ACC112 (cell line): ENCODE measurements at regions not wholly inside any gene's neighbourhood (a gene's known extent, or its start where the extent isn't known, plus 50 kb on each side); places are given as distances from the start of the nearest gene placed in this dataset.
"Not testable (repeated sequence)": the region's sequence is repeated elsewhere in the genome, so short reads cannot be mapped to it uniquely, and the experiment has no call there.

Experiments
- H2AFZ ChIP-seq: fragments of 200-600 bp; sonication (generic); one replicate; pipeline ENCODE4 v1.6.0; 2017; ENCODE audit warnings: antibody characterized with exemption, low read length; ENCODE audit not compliant: unreplicated experiment
- H3K27ac ChIP-seq: fragments of 200-600 bp; sonication (generic); 2 replicates; pipeline ENCODE4 v1.5.1; 2014; ENCODE audit warnings: low read depth, mild to moderate bottlenecking, antibody characterized with exemption, low read length, moderate library complexity
- H3K27me3 ChIP-seq: fragments of 200-600 bp; sonication (generic); 2 replicates; pipeline ENCODE4 v1.6.1; 2014; ENCODE audit warnings: mild to moderate bottlenecking, antibody characterized with exemption, low read length, moderate library complexity, mixed read lengths; ENCODE audit not compliant: insufficient read depth
- H3K36me3 ChIP-seq: fragments of 200-600 bp; sonication (generic); 2 replicates; pipeline ENCODE4 v1.6.1; 2016; ENCODE audit warnings: mild to moderate bottlenecking, antibody characterized with exemption, low read length, moderate library complexity, mixed read lengths; ENCODE audit not compliant: insufficient read depth
- H3K4me1 ChIP-seq: fragments of 200-600 bp; sonication (generic); one replicate; pipeline ENCODE4 v1.6.1; 2016; ENCODE audit warnings: low read length, mixed read lengths; ENCODE audit not compliant: insufficient read depth, unreplicated experiment, control insufficient read depth
- H3K4me3 ChIP-seq: fragments of 200-600 bp; sonication (generic); 2 replicates; pipeline ENCODE4 v1.5.1; 2014; ENCODE audit warnings: mild to moderate bottlenecking, low read depth, low read length
- H3K79me2 ChIP-seq: fragments of 200-600 bp; sonication (generic); one replicate; pipeline ENCODE4 v1.6.0; 2016; ENCODE audit warnings: low read length; ENCODE audit not compliant: control insufficient read depth, unreplicated experiment, insufficient read depth

DNA sequence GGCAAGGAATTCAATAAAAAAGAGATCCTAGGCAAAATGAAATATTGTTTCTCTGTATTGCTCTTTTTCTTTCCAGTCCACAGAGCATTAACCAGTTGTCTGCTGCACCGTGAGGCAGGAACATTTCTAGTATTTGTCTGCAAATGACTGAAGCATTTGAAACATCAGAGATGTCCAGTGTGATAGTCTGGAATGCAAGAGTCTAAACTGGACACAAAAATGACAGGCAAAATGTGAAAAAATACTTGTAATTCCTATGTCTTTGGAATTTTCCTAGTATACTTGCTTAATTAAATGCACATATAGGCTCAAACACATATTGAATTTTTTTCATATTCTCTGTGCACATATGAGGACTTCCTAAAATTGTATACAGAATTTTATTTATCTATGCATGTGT is 120.5 kb upstream of the SPATS2L start:
- Histone ChIP-seq H3K27ac (no peak overlapping the region), H3K4me1 (no peaks in the 10 kb centered on the region), H3K27me3 (peaks cover 59% of the 10 kb centered on the region), H2AFZ (no peak overlapping the region), H3K4me3 (no peak overlapping the region), H3K36me3 (no peaks in the 10 kb centered on the region), H3K79me2 (no peaks in the 10 kb centered on the region)

DNA sequence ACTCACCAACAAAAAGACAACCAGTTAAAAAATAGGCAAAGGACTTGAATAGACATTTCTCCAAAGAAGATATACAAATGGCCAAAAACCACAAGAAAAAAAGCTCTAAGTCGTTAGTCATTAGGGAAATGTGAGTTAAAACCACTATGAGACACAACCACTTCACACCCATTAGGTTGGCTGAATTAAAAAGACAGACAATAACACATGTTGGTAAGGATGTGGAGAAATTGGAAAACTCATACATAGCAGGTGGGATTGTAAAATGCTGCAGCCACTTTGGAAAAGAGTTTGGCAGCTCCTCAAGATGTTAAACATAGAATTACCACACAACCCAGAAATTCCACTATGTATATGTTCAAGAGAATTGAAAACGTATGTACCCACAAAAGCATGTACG is 117.6 kb upstream of the SPATS2L start:
- H3K4me3 ChIP-seq, result no peak overlapping the region
- no peaks in the 10 kb centered on the region for H3K79me2 ChIP-seq
- H3K27me3 ChIP-seq, result peaks cover 37% of the 10 kb centered on the region
- H3K36me3 ChIP-seq, result no peaks in the 10 kb centered on the region
- no peak overlapping the region for H2AFZ ChIP-seq
- no peaks in the 10 kb centered on the region for H3K4me1 ChIP-seq
- H3K27ac ChIP-seq, result no peak overlapping the region

DNA sequence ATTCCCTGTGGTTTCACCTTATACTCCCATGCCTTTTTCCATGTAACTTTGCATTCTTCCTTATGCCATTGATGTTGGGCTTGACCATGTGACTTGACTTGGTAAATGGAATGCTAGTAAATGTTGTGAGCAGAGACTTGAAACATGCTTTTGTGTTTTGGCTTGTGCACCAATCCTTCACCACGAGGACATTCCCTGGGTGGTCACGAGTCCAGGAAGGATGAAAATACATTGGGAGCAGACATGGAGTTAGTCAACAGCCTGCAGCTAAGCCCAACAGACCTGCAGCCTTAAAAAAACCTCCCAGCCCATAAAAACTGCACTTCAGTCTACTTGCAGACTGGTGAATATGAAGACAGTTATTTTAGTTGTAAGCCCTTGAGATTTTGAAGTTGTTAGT is 116.5 kb upstream of the SPATS2L start:
- H3K4me3 ChIP-seq, result no peak overlapping the region
- H3K27ac ChIP-seq, result no peak overlapping the region
- peaks cover 29% of the 10 kb centered on the region for H3K27me3 ChIP-seq
- H2AFZ ChIP-seq, result no peak overlapping the region
- H3K36me3 ChIP-seq, result no peaks in the 10 kb centered on the region
- no peaks in the 10 kb centered on the region for H3K4me1 ChIP-seq
- no peaks in the 10 kb centered on the region for H3K79me2 ChIP-seq

DNA sequence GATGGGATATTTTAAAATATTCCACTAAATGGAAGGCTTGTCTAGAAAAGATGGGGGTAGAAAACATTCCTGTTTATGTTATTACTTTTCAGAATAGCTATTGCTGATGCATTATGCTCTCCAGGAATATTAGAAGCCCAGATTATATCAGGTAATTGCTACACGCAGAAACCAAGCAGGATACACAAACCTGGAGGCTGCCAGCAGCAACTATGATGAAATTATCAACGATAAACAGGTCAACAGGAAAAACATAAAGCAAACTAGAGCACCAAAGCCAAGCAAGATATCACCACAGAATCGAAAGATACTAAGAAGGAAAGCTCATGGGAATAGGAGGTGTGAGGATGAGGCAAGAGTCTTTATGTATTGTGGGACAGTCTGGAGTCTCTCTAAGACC is 113.2 kb upstream of the SPATS2L start:
- H3K27ac ChIP-seq, result no peak overlapping the region
- peaks cover 9% of the 10 kb centered on the region; the same call in 1 of the 2 replicates for H3K27me3 ChIP-seq
- H3K4me1 ChIP-seq, result no peaks in the 10 kb centered on the region
- H3K79me2 ChIP-seq, result no peaks in the 10 kb centered on the region
- H2AFZ ChIP-seq, result no peak overlapping the region
- H3K4me3 ChIP-seq, result no peak overlapping the region
- no peaks in the 10 kb centered on the region for H3K36me3 ChIP-seq

DNA sequence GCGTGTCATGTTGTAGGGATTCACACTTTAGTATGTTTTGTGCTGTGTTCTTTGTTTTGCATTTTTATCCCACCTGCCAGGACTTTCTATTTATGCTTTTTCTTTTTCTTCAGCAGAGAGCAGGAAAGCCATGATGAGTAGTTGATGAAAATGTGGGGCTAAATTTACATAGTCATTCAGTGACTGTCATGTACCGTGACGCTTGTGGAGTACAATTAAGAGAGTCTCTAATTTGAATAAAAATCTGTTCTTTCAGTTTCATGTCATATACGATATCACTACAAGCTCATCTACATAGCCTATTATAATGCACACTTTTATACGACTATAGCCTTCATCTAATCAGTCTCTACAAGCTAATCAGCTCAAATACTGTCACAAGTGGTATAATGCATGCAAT is 112.7 kb upstream of the SPATS2L start:
- no peak overlapping the region for H3K27ac ChIP-seq
- no peak overlapping the region for H3K4me3 ChIP-seq

DNA sequence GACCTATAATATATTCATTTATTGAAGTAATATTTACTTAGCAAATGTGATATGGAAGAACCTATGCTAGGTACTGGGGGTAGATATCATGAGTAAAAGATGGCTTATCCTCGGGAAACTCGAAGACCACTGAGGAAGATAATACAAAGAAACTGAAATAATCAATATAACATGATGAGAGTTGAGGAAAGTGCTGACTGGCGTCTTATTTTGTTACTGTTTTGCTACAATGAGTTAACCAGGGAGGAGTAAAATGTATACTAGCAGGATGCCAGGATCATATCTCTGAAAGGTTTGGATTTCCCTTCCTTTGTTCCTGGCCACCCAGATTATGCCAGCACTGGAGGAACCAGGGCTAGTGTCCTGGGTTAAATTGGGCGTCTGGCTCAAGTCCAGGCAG is 111.7 kb upstream of the SPATS2L start:
- Histone ChIP-seq H3K4me1 (peaks cover 5% of the 10 kb centered on the region), H2AFZ (no peak overlapping the region), H3K79me2 (no peaks in the 10 kb centered on the region), H3K27me3 (peaks cover 9% of the 10 kb centered on the region; the same call in 1 of the 2 replicates), H3K4me3 (no peak overlapping the region), H3K27ac (no peak overlapping the region), H3K36me3 (no peaks in the 10 kb centered on the region)

More for the DNA sequence above, 112.7 kb upstream of the SPATS2L start:
- H2AFZ ChIP-seq, result no peak overlapping the region
- H3K27me3 ChIP-seq, result peaks cover 9% of the 10 kb centered on the region; the same call in 1 of the 2 replicates
- H3K4me1 ChIP-seq, result no peaks in the 10 kb centered on the region
- no peaks in the 10 kb centered on the region for H3K79me2 ChIP-seq
- no peaks in the 10 kb centered on the region for H3K36me3 ChIP-seq

DNA sequence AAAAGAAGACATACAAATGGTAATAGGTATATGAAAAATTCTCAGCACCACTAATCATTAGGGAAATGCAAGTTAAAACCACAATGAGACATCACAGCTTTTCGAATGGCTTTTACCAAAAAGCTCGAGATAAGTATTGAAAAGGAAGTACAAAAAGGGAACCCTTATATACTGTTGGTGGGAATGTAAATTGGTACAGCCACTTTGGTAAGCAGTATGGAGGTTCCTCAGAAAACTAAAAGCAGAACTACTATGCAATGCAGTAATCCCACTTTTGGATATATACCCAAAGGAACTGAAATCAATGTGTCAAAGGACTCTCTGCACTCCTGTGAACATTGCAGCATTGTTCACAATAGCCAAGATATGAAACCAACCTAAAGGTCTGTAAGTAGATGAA is 107.5 kb upstream of the SPATS2L start:
- H3K36me3 ChIP-seq, result no peaks in the 10 kb centered on the region
- H3K4me1 ChIP-seq, result peaks cover 5% of the 10 kb centered on the region
- H3K27me3 ChIP-seq, result 0 out of 2 replicates have a peak, but pooled peaks cover 5% of the 10 kb centered on the region
- H3K79me2 ChIP-seq, result no peaks in the 10 kb centered on the region
- no peak overlapping the region for H2AFZ ChIP-seq
- H3K4me3 ChIP-seq, result no peak overlapping the region
- H3K27ac ChIP-seq, result no peak overlapping the region

DNA sequence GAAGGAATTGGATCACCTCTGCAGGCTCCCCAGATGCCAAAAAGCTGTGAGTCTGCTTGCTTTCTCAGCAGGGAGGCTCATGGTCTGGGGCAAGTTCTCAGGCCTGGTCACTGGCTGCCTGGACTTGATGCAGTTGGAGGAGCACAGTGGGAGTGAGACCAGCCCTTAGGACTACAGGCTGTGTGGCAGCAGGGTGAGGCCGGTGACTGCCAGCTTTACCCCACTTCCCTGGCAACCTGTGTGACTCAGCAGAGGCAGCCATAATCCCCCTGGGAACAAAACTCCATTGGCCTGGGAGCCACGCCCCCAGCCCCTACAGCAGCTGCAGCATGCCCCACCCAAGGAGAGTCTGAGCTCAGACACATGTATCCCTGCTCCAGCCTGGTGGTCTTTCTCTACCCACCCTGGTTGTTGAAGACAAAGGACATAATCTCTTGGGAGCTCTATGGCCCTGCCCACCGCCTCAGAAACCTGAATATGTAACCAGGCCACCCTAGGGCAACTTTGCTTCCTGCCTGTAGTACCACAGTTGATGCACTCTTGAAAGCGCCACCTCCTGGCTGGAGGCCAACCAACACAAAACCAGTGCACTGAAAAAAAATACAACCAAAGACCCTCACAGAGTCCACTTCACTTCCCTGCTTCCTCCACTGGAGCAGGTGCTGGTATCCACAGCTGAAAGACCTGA is 106.8 kb upstream of the SPATS2L start:
- Histone ChIP-seq H3K27ac (no peak overlapping the region), H3K27me3 (0 out of 2 replicates have a peak, but pooled peaks cover 5% of the 10 kb centered on the region), H3K36me3 (no peaks in the 10 kb centered on the region), H3K4me1 (peaks cover 5% of the 10 kb centered on the region), H3K79me2 (no peaks in the 10 kb centered on the region), H3K4me3 (no peak overlapping the region), H2AFZ (no peak overlapping the region)

DNA sequence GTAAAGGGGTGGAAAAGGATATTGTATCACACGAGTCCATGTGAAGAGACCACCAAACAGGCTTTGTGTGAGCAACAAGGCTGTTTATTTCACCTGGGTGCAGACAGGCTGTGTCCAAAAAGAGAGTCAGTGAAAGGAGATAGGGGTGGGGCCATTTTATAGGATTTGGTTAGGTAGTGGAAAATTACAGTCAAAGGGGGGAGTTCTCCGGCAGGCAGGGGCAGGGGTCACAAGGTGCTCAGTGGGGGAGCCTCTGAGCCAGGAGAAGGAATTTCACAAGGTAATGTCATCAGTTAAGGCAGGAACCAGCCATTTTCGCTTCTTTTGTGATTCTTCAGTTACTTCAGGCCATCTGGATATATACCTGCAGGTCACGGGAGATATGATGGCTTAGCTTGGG is 104.7 kb upstream of the SPATS2L start:
- H3K4me3 ChIP-seq, H3K36me3 ChIP-seq, H3K4me1 ChIP-seq, H3K27ac ChIP-seq, H3K79me2 ChIP-seq, H3K27me3 ChIP-seq, H2AFZ ChIP-seq: not testable (repeated sequence)

DNA sequence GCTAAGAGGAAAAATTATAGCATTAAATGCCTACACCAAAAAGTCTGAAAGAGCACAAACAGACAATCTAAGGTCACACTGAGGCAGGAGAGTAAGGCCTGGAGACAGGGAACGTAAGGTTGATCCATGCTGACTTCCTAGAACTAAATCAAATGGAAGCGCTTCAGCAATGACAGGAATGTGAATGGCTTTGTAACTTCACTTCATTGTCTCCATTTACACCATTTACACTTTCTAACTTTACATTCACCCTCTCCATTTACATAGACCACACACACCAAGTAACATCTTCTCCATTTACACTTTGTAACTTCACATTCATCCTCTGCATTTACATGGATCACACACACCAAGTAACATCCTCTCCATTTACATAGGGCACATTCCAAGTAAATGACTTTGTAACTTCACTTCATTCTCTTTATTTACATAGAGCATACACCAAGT is 103.1 kb upstream of the SPATS2L start:
- Histone ChIP-seq H3K27ac (no peak overlapping the region), H3K79me2 (no peaks in the 10 kb centered on the region), H3K27me3 (no peaks in the 10 kb centered on the region), H3K4me3 (no peak overlapping the region), H3K4me1 (peaks cover 5% of the 10 kb centered on the region), H3K36me3 (no peaks in the 10 kb centered on the region), H2AFZ (no peak overlapping the region)

DNA sequence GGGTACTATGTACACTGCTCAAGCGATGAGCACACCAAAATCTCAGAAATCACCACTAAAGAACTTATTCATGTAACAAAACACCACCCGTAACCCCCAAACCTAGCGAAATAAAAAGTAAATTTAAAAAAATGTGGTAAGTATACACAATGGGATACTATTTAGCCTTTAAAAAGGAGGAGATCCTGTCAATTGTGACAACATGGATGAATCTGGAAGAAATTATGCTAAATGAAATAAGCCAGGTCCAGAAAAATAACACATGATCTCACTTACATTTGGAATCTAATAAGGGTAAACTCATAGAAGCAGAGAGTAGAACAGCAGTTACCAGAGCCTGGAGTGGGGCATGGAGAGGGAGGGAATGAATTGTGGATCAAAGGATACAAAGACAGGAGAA is 98.5 kb upstream of the SPATS2L start:
- Histone ChIP-seq H3K4me3 (no peak overlapping the region), H3K4me1 (no peaks in the 10 kb centered on the region), H3K27ac (no peak overlapping the region), H3K27me3 (peaks cover 14% of the 10 kb centered on the region; the same call in 1 of the 2 replicates), H2AFZ (no peak overlapping the region), H3K79me2 (no peaks in the 10 kb centered on the region), H3K36me3 (no peaks in the 10 kb centered on the region)
